ENCODE measurements at regions not wholly inside any gene's neighbourhood (a gene's known extent, or its start where the extent isn't known, plus 50 kb on each side); places are given as distances from the start of the nearest gene placed in this dataset.

DNA sequence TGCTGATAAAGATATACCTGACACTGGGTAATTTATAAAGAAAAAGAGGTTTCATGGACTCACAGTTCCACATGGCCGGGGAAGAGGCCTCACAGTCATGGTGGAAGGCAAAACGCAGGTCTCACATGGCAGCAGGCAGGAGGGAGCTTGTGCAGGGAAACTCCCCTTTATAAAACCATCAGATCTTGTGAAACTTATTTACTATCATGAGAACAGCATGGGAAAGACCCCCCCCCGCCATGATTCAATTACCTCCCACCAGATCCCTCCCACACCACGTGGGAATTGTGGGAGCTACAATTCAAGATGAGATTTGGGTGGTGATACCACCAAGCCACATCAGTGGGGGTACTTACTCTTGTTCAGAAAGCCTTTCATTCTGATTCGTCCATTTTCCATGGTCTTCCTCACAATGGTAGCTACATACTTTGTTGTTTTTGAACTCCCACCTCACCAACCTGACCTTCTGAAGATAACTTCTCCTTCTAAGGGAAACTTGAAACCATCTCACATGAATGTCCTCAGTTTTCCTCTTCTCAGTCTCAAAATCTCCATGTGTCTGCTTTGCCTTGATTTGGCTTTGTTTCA lies 275.6 kb upstream of the PROK2 start:
- DNase-seq: no peak

DNA sequence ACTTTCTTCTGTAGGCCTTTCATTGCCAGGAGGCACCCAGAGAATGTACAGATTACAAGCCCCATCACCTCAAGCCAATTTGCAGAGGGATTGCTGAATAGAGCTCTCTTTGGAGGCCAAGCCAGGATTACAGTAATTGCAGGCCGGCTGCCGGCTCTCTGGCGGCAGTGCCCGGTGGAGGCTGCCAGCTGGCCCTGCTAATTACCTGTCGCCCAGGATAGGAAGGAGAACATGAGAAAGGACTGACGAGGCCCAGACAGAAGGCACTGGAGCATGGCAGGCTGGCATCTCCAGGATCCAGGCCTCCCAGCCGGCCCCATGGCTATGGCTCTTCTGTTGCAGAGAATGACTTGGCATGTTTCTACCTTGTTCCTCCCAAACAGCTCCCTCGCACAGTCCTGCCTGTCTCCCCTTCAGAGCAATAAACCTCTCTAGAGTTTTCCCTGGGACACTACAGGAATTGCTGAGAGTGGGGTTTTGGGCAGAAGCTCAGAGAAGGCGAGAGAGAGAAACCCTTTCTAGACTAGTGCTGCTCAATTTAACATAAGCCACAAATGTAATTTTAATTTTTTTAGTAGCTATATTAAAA lies 273.6 kb upstream of the PROK2 start:
- no peak for DNase-seq

DNA sequence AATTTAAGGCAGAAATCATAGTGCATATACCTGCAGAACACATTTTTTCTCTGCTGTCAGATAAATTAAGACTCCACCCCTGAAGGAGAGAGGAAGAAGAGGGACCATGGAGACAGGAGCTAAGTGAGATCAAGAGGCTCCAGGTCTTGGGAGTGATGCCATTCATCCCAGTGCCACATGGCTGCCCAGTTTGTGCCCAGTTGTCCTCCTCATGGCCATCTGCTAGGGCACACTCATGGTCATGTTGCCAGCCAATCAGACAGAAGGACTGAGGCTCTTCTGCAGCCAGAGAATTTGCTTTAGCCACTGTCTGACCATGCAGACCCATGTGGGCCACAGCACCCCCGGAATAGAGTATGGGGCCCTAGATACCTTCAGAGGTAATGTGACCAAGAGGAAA lies 270.5 kb upstream of the PROK2 start:
- no peak for DNase-seq

DNA sequence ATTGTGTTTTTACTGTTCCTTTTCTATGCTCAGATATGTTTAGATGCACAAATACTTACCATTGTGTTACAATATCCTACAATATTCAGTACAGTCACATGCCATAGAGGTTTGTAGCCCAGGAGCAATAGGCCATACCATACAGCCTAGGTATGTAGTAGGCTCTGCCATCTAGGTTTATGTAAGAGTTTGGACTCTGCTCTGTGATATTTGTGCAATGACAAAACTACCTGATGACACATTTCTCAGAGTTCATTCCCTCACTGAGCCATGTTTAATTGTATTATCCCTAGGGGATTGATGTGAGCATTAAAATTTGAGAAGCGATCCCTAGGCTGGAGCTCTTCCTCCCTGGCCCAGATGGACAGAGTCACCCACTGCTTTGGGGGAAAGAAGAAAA lies 270.0 kb upstream of the PROK2 start:
- DNase-seq: no peak

DNA sequence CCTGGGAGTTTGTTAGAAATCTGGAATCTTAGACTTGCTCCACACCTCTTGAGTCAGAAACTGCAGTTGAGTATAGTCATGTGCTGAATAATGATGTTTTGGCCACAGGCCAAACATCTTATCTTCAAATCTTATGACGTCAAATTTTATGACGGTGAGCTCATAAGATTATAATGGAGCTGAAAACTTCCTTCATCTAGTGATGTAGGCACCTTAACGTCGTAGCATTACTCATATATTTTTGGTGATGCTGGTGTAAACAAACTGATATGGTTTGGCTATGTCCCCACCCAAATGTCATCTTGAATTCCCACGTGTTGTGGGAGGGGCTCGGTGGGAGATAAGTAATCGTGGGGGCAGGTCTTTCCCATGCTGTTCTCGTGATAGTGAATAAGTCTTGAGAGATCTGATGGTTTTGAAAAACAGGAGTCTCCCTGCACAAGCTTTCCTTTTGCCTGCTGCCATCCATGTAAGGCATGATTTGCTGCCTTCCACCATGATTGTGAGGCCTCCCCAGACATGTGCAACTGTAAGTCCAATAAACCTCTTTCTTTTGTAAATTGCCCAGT lies 268.0 kb upstream of the PROK2 start:
- DNase-seq: no peak

DNA sequence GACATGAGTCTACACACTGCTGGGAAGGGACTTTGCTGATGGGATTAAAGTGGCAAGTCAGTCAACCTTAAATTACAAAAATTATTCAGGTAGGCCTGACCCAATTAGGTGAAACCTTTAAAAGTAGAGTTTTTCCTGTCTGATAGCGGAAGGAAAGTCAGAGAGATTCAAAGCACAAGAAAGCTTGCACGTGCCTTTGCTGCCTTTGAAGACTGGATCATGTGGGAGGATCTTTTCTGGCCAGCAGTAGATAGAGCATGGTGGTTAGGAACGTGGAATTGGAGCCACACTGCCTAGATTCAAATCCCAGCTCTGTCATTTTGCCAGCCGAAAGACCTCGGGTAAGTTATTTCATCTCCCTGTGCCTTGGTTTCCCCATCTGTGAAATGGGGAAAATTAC lies 265.8 kb upstream of the PROK2 start:
- DNase-seq: no peak

DNA sequence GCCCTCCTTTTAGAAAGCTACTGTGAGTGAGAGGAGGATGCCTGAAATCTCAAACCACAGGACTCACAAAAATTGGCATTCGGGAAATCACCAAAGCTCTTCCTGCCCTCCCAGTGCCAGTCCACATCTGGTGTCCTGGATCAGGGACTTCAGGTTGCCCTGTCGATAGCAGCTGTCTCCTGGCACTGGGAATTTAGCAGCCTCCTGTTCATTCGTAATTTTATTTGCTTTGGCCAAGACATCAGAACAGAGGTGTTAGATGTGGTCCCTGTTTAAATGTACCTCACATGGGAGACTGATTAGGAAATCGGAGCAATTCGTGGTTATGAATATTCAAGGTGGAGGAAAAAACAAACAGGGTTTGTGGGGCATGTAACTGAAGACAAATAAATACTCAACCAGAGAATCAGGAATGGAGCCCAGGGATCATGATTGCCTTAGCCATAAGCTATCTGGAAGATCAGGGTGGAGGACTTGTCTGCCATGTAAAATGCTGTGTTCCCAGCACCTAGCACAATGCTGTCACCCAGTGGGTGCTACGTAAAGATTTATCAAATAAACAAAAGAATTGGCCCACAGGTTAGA lies 265.2 kb upstream of the PROK2 start:
- no peak for DNase-seq

DNA sequence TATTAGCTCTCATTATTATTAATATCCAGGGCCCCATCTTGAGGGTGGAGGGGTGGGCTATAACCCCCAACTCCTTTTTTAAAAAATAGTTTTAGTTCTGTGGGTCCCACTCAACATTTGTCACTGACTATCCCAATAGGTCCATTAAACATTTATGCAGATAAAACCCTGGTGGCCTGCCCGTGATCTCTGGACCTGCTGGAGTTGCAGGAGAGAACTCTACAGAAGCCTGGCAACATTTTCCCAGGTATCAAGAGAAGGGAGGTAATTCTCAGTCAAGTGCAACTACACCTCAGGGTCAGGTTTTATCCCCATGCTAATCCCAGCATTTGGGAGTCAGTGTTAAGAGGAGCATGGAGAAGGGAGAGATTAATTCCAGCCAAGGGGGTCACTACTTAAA lies 264.4 kb upstream of the PROK2 start:
- DNase-seq: no peak

DNA sequence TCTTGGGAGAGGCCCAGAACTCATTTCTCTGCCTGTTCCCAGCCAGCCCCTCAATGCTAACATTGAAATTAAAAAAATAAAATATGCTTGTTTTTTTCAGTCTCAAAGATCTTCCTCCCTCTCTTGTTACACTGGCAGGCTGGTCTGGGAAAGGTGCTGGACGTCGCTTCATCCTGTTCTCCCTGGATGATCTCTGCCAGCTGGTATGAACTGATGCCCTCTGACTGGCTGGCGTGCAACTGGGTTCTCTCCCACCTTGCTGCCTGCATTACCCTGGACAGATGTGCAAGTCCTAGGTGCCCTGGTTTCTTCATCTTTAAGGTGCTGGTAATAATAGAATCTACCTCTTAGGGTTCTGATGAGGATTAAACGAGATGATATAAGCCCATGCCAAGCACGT lies 263.9 kb upstream of the PROK2 start:
- no peak for DNase-seq

DNA sequence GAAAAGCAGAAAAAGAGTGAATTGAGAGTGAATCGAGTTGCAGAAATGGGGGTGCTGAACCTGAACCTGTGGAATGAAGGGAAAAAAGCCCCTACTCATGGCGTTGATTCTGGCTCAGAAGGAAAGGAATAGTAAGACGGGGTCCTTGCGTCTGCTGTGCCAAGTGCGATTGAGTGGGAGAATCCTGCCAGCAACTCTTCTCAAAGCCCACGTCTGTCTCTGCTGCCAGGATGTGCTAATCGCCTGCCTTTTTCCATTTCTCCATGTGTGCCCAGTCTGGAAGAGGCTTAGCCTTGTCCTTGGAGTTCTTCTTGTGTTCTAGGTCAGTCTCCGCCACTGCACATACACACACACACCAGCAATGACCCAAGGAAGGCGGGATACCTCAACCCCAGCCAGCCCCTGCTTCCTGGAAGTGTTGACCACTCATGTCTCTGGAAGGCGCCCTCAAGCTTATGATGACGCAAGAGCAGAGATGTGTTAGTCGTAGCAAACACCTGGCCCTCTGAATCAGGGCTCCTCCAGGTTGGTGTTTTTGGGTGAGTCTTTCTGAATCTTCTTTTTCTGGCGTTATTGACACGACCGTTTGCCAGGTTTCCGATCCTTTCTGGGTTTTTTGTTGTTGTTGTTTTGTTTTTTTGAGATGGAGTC lies 262.4 kb upstream of the PROK2 start:
- DNase-seq: no peak

DNA sequence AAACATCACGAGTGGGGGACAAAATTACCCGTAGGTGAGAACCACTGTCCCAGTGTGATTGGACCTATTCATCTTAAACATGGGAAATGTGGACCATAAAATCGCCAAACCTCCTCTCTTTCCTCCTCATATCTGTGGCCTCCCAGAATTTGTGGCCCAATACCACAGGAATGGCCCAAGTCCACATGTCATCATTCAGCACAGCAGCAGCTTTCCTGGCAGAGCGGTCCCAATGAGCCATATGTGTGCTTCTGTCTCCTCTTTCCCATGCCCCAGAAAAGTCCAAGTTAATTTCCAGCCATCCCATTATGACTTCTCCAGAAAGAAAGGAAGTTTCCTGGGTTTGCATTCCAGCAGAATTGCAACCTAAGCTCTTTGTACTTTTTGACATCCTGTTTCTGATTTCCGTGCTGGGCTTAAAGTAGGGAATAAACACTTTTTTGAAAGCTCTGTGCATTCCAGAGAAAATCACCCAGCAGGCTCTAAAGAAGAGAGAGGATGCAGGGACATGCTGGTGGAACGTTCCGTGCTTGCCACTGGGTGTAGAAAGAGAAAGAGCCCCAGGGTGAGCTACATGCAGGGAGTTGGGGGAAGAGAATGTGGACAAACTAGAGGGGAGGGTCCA lies 259.4 kb upstream of the PROK2 start:
- DNase-seq: no peak

DNA sequence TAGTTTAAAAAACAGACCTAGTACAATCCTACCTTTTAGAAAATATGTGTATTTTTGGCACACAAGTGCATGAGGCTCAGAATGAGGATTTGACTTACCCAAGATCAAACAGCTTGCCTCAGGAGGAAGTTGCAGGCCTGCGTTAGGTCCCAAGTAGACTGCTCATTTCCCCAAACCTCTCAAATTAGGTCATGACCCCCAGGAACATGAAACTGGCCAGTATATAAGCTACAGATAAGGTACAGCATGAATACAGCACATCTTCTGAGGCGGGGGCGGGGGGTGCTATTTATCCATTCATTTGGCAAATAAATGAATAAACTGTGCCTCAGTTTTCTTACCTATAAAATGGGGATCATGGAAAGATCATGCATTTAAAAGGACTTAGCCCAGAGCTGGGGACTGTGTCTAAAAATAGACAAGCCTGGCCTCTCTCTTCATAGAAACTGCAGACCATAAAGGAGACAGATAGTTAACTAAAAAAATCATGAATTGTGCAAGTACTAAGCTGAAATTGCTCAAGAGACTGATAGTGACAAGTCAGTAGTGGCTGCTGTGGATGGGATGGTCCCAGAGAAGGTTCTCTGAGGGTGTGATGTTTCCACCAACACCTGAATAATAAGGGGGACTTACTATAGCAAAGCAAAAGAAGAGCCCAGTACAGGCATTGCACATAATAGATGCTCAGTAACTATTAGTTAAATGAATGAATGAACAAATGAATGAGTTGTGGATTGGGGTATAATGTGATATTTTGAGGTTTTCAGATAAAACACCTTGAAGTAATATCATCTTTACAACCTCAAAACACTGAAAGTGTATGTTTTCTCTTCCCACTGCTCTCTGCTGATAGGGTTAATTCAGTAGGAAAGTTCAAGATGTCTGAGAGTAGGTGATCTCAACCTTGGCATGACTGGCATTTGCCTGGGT lies 258.5 kb upstream of the PROK2 start:
- no peak for DNase-seq

DNA sequence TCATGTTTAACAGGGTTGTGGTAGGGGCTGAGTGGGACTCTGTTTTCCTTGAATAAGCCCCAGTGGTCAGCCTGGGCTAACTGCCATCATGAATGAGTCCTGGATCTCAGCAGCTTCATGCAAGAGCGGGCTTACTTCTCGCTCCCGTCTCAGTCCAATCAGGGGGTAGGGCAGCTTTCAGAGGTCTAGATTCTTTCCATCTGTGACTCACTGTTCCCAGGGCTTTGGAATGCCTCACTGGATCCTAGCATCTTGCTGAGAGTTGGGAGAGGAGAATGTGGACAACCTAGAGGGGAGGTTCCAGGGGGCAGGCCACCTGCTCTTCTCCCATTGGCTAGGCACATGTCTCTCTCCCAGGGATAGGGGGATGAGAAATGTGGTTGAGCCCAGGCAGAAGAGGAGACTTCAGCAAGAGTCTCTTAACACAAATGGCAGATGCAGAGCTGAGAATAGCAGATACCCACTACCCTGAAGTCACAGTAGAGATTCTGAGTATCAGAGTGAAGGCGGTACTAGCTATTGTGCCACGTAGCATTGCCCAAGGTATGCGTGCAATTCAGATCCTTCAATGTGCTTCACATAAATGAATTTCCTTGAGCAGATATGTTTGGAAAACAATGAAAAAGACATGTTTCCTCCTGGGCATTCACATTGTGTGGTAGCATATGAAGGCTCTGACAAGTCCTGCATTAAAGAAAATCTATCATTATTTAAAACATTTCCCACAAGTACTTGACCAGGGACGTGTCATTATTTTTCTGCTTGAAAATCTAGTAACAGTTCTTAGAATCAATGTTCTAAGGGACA lies 257.7 kb upstream of the PROK2 start:
- no peak for DNase-seq

DNA sequence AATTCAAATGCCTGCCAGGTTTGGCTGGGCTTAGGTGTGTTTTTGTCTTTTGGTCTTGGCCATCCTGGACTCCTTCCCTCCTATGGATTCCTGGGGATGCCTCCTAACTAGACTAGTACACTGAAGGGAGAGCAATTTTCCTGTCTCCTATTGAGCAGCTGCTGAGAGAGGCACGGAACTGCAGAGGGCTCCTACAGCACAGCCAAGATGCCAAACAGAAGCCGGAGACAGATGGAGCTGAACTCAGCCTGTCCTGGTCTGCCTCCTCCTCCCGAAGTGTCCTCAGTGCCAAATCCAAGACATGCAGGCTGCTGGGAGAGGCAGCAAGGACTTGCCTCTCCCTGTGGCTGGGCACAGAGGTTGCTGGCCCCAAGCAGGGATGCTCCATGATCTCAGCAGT lies 256.6 kb upstream of the PROK2 start:
- no peak for DNase-seq

DNA sequence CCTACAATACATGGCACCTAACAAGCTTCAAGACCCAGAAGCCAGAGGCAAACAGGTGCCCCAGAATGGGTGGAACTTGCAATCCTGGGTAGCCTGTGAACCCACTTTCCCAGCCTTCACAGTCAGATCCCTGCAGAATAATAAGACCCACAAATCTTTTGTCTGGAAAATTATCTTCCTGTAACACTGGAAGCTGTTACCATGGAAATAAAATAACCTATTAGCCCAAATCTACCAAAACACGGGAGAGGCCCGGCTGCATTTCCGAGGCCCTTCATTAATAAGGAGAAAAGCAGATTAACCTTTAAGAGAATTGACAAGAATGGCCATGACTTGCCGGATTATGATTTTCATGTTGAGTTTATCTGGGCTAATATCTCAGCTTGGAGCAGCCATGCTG lies 256.1 kb upstream of the PROK2 start:
- DNase-seq: no peak

DNA sequence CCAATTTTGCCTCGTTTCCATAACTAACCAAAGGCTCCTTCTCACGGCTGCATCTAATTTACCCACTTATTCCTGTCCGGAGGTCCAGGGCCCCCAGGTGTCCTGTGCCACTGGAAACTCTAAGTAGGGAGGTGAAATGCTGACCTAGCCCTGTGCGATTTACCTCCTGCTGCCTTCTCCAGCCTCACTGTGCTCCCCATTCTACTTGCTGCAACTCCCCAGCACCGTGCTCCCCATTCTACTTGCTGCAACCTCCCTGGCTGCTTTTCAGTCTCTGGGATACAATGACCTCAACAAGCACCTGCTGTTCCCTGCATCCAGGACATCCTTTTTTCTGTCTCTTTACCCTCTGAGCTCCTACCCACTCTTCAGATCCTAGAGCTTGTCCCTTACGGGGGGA lies 254.7 kb upstream of the PROK2 start:
- no peak for DNase-seq

DNA sequence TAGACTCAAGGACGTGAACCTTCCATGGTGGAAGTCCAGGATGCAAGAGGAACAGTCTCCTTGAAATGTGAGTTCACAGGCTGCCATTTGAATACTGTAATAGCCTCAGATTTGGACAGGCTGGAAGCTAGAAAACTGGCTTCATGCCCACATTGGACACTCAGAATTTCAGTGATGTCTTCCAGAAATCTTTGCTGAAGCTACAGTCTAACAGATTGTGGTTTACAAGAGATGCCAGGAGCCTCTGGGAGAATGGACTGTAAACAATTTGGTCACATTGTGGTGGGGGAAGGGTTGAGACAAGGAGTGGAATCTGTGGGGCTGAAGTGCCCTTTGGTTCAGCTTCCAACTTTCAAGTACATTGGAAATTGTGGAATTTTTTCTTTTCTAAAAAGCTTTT lies 252.0 kb upstream of the PROK2 start:
- DNase-seq: no peak

DNA sequence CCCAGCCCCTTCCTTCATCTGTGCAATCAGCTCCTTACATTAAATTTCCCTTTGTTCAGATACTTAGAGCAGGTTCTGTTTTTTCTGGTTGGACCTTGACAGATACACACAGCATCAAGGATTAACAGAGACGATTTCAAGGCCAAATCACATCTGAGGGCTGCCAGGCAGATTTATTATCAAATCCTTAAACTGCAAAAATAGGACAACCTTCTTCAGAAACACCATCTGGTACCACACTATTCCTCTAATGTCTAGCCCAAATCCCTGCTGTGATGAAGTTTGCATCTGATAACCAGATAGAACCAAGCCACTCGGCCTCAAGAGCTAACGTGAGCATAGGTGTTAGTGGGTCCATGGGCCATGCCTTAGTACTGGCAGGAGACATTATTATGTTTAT lies 250.7 kb upstream of the PROK2 start:
- DNase-seq: no peak

DNA sequence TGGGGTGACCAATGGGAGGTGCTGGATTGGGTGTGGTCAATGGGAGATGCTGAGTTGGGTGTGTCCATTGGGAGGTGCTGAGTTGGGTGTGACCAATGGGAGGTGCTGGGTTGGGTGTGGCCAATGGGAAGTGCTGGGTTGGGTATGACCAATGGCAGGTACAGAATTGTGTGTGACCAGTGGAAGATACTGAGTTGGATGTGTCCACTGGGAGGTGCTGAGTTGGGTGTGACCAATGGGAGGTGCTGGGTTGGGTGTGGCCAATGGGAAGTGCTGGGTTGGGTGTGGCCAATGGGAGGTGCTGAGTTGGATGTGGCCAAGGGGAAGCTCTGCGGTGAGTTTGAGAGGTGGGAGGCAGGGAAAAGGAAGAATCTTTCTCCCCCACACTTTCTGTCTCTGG lies 250.0 kb upstream of the PROK2 start:
- DNase-seq: no peak

DNA sequence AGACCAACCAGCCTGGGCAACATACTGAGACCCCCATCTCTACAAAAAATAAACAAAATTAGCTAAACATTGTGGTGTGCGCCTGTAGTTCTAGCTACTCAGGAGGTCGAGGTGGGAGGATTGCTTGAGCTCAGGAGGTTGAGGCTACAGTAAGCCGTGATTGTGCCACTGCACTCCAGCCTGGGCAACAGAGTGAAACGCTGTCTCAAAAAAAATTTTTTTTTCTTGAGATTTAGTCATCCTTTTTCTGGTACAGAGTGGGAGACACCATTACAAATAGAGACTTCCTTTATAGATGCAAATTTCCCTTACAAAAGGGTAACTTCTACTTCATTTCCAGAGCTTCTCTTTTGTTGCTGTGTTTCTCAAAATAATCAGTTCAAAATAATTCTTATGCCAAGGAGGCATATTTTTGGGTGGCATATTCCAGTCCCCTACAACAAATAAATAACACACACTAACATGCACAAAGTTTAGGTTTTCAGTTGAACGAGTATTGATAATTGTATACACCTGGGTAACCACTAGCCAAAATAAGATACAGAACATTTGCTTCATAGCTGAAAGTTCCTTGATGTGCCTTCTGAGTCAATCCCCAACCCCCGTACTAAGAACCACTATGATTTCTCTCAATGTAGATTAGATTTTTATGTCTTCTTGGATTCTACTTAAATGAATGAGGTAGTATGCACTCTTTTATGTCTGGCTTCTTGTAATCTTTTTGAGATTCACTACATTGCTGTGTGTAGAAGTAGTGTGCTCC lies 248.9 kb upstream of the PROK2 start:
- no peak for DNase-seq
